DMS153 treated with DMSO at 0.1 percent for 48 hours (cell line): ENCODE measurements at regions not wholly inside any gene's neighbourhood (a gene's known extent, or its start where the extent isn't known, plus 50 kb on each side); places are given as distances from the start of the nearest gene placed in this dataset.

Source experiments
- DNase-seq: peaks from one replicate; lab custom pipeline; 2025; ENCODE audit not compliant: unreplicated experiment; lab: John Stamatoyannopoulos, UW

- no peak for DNase-seq
Measured at GRCh38 chr4:176898791-176899190, 106.1 kb upstream of the VEGFC start.

GRCh38 chr4:176902710-176903323, 110.1 kb upstream of the VEGFC start:
- DNase-seq: no peak

GRCh38 chr4:176906709-176907108, 114.0 kb upstream of the VEGFC start:
- no peak for DNase-seq

- no peak for DNase-seq
Measured at GRCh38 chr4:176910646-176911045, 117.9 kb upstream of the VEGFC start.

DNA sequence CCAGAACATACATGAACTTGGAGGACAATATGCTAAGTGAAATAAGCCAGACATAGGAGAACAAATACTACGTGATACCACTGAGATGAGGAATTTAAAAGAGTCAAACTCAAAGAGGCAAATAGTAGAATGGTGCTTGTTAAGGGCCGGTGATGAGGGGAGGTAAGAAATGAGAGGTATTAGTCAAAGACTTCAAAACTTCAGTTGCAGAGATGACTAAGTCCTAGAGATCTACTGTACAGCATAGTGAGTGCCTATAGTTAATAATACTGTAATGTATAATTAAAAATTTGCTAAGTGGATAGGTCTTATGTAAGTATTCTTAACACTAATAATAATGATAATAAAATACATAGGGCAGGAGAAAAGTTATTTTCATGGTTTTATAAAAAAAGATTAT, 126.9 kb upstream of the VEGFC start:
- no peak for DNase-seq

DNA sequence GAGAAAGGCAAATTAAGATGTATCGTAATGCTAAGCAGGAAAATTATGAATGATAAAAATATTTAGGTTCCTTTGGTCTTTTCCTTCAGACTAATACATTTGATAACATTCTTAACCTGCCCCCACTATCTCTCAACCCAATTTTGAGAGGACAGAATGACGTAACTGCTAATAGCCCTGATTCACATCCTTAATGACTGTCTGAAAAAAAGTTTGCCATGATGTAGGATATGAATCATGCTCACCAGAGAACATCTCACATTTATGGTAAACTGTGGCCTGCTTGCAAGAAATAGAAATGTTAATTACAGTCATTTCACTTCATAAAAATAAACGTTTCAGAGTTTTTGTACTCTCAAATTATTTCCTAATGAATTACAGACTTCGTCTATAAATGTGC, 128.0 kb upstream of the VEGFC start:
- DNase-seq: no peak

- DNase-seq: no peak
Measured at GRCh38 chr4:176921256-176921655, 128.5 kb upstream of the VEGFC start.

- DNase-seq: no peak
Measured at GRCh38 chr4:176924238-176924637, 131.5 kb upstream of the VEGFC start.

DNA sequence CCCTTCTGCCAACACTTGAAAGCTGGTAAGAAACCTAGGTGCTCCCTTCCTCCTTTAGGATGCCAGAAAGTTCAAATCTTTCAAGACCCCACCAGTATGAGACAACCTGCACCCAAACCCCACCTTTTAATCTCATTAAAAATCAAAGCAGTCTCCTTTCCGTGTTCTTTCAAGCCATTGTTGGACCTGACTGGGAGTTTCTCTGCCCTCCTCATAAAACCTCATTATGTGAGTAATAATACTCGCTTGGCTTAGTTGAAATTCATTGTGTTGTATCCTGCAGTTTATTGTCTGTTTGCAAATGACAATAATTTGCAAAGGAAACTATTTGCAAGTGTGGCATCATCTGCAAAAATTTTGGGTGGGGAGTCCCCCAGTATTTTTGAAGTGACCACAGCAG, 133.2 kb upstream of the VEGFC start:
- no peak for DNase-seq

- no peak for DNase-seq
Measured at GRCh38 chr4:176927117-176927516, 134.4 kb upstream of the VEGFC start.

- DNase-seq: no peak
Measured at GRCh38 chr4:176927664-176928063, 134.9 kb upstream of the VEGFC start.

DNA sequence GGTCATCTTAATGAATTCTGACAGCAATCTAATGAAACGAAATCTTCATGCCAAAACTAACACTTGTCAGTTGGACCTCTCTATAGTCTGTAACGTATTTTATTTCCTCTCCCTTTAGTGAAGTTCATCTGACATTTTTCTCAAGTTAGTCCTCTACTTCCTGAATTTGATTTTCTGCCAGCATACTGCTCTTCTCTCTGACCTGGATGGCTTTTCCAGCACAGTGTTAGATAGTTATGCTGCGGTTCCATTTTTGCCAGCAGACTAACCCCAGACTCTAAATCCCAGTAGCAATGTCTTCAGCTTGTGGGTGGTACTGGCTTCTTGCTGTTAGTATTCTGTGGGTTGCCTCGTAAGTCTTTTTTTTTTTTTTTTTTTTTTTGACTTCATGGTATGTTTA, 146.7 kb upstream of the VEGFC start:
- DNase-seq: no peak

DNA sequence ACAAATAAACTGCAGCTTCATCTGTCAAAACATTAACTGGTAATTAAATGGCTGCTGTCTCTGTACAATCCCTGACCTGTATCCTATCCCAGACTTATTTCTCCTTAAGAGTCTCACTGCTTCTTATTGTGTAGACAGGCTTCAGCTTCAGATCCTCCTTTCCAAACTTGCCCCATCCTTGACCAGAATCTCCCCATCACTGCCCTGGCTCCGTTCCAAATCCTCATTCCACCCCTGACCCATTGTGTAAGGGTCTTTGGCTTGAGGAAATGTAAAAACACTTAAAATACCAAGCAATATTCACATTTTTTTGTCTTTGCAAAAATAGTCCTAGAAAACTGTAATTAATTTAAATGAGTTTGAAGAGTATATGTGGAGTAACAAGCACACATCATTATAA, 152.6 kb upstream of the VEGFC start:
- DNase-seq: no peak

- no peak for DNase-seq
Measured at GRCh38 chr4:176949029-176949428, 156.3 kb upstream of the VEGFC start.

- DNase-seq: no peak
Measured at GRCh38 chr4:176953021-176953420, 160.3 kb upstream of the VEGFC start.

DNA sequence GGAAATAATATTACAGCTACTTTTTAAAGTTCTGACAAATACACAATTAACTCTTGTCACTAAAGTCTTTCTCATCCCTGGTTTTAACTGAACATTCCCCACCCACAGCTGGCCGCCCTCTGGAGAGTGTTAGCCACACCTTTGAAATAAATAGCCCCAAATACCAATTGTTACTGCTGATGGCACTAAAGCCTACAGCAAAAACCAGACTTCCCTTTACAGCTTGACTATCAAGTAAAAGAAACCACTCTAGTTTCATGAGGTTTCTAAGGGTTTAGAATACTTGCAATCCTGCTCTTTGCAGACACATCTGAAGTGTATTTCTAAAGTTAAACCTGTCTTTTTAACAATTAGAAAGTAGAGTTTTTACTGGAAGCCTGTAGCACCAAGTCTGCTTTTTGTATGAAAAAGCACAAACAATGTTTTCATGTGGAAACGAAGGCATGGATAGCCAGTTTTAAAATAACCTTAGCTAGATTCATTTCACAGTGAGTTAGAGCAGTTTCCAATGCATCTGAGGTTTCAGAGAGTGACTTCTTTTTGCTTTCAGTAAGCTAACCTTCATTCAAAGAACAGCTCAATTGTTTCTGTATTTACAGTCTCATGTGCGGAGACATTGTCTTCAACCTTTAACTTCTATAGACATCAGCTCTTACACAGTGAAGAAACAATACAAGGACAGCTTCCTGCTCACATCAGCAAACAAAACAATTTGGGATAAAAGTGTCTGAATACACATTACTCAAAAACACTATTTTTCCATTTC, 164.8 kb upstream of the VEGFC start:
- no peak for DNase-seq

GRCh38 chr4:176959980-176960379, 167.3 kb upstream of the VEGFC start:
- DNase-seq: no peak

DNA sequence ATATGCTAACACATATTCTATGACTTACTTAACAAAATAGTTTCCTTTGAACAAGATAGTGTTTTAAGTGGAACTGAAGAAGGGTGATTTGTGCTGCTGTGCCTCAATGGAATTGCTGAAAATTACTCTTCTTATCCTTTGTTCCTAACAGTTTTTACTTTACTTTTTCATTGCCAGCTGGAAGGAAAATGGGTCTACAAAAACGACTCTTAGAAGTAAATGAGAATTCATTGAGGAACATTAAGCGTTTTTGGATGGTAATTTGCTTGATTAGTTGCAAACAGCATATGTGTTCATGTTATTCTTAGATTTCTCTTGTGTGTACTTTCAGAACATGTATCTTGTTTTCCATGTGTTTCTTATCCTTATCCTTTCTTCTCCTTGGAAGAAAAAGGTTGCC, 170.4 kb upstream of the VEGFC start:
- DNase-seq: no peak

- no peak for DNase-seq
Measured at GRCh38 chr4:176964116-176964691, 171.5 kb upstream of the VEGFC start.

DNA sequence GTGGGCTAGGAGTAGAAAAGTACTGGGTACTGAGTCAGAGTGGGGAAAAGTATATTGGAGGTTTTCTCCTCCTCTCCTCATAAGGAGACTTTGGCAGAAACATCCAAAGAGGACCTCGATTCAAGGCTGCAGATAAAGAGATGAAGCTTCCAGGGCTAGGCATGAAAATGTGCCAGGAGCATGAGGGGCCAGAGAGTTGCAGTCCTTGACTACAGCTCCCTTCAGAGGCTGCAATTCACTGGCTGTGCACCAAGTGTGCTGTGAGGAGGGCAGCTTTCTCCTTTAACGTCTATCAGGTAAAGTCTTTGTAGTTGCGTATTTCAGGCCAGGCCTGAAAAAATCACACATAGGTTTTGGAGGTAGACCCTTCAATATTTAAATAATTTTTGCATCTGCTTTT, 174.9 kb upstream of the VEGFC start:
- no peak for DNase-seq

GRCh38 chr4:176968094-176968493, 175.4 kb upstream of the VEGFC start:
- DNase-seq: no peak

GRCh38 chr4:176969011-176969410, 176.3 kb upstream of the VEGFC start:
- no peak for DNase-seq

- no peak for DNase-seq
Measured at GRCh38 chr4:176970853-176971252, 178.1 kb upstream of the VEGFC start.
